HepG2 (cell line): ENCODE measurements at regions not wholly inside any gene's neighbourhood (a gene's known extent, or its start where the extent isn't known, plus 50 kb on each side); places are given as distances from the start of the nearest gene placed in this dataset.

Experiments
- ATAC-seq: fragments of 200-7000 bp; cut with Tn5 transposase; 3 replicates; pipeline ENCODE4 v1.9.1; 2020; ENCODE audit warnings: mild to moderate bottlenecking, moderate library complexity
- BruUV-seq: library from RNA; stranded (reverse); fragments of 400-500 nt; replicated peaks from 2 replicates; lab custom pipeline; 2021; lab: Mats Ljungman, UMichigan
- CTCF ChIA-PET: fragments of 300-600 bp; formaldehyde crosslinking; extraction: SDS; loops from one replicate; lab custom pipeline; 2021; ENCODE audit warnings: low total read pairs, inconsistent platforms, low intra/inter-chr PET ratio; lab: Yijun Ruan, JAX
- POLR2A ChIA-PET: fragments of 350-600 bp; sonication (Branson Sonifier 250); formaldehyde crosslinking; loops from one replicate; lab custom pipeline; 2020; ENCODE audit warnings: antibody characterized with exemption, inconsistent platforms; lab: Yijun Ruan, JAX
- DNase-seq: peaks from one replicate; pipeline ENCODE4 v3.0.0-alpha.2; 2015; ENCODE audit warnings: low spot score
- FAIRE-seq: peaks from 3 replicates; lab custom pipeline; 2011; peaks lifted over from hg19 to GRCh38; lab: Jason Lieb, UNC
- H2AFZ ChIP-seq: one replicate; pipeline ENCODE4 v1.6.1; 2011; ENCODE audit warnings: low read length, inconsistent platforms
- H3K27ac ChIP-seq: fragments of 300-600 bp; 3 replicates; pipeline ENCODE4 v1.8.0; 2011; ENCODE audit warnings: mixed run types, mild to moderate bottlenecking, mixed read lengths, low read length, inconsistent platforms; ENCODE audit not compliant: insufficient read depth; ENCODE audit errors: extremely low read length
- H3K27me3 ChIP-seq, 2 experiments: fragments of 200-600 bp in 1 of 2; 2 replicates in 1 of 2; 3 replicates in 1 of 2; pipeline versions ENCODE4 v1.6.0 to v1.8.0; 2011; ENCODE audit warnings: low read length in 2 of 2, mild to moderate bottlenecking in 2 of 2, moderate library complexity in 2 of 2, inconsistent platforms in 1 of 2; ENCODE audit not compliant: insufficient read depth in 2 of 2, control insufficient read depth in 1 of 2
- H3K36me3 ChIP-seq, 2 experiments: fragments of 200-600 bp in 1 of 2; replicated peaks in 1 of 2; 2 replicates in 1 of 2; 3 replicates in 1 of 2; pipeline versions ENCODE4 v1.5.1 to v1.8.0; 2011; ENCODE audit warnings: low read length in 2 of 2, inconsistent platforms in 1 of 2; ENCODE audit not compliant: insufficient read depth in 2 of 2, control insufficient read depth in 1 of 2
- H3K4me1 ChIP-seq: 2 replicates; pipeline ENCODE4 v1.5.1; 2012; ENCODE audit warnings: low read length, inconsistent platforms; ENCODE audit not compliant: insufficient read depth
- H3K4me2 ChIP-seq: 2 replicates; pipeline ENCODE4 v1.6.0; 2011; ENCODE audit warnings: low read depth, low read length, inconsistent platforms
- H3K4me3 ChIP-seq, 3 experiments: fragments of 200-600 bp in 1 of 3; sonication (generic), shearing (Covaris generic) in 1 of 3; replicated peaks in 1 of 3; 2 replicates each; pipeline ENCODE4 v1.5.1; 2011 to 2016; ENCODE audit warnings: low read length in 3 of 3, inconsistent platforms in 2 of 3, low read depth in 2 of 3, mild to moderate bottlenecking in 2 of 3, control low read depth in 1 of 3, mixed read lengths in 1 of 3; ENCODE audit not compliant: insufficient read depth in 1 of 3
- H3K79me2 ChIP-seq: one replicate; pipeline ENCODE4 v1.6.1; 2011; ENCODE audit warnings: low read length, inconsistent platforms; ENCODE audit not compliant: insufficient read depth
- H3K9ac ChIP-seq: 2 replicates; pipeline ENCODE4 v1.6.0; 2011; ENCODE audit warnings: mild to moderate bottlenecking, low read depth, low read length, inconsistent platforms; ENCODE audit not compliant: insufficient read depth
- H3K9me3 ChIP-seq: 2 replicates; pipeline ENCODE4 v1.5.1; 2012; ENCODE audit warnings: mild to moderate bottlenecking, low read length
- H4K20me1 ChIP-seq: 2 replicates; pipeline ENCODE4 v1.6.0; 2011; ENCODE audit warnings: inconsistent platforms, mild to moderate bottlenecking, low read length, moderate library complexity; ENCODE audit not compliant: insufficient read depth
- ATF1 ChIP-seq: IDR thresholded peaks from 2 replicates; pipeline ENCODE4 v1.6.1; 2016; ENCODE audit warnings: mild to moderate bottlenecking, control low read depth
- ATRX ChIP-seq: sonication (generic); formaldehyde crosslinking; IDR thresholded peaks from 2 replicates; pipeline ENCODE4 v1.4.0; 2020; ENCODE audit warnings: missing genetic modification reagents, borderline replicate concordance
- DR1 ChIP-seq: sonication (generic); formaldehyde crosslinking; IDR thresholded peaks from 2 replicates; pipeline ENCODE4 v1.8.0; 2021; ENCODE audit warnings: mild to moderate bottlenecking, missing genetic modification reagents, inconsistent platforms
- FOSL2 ChIP-seq: sonication (generic); formaldehyde crosslinking; IDR thresholded peaks from 2 replicates; pipeline ENCODE4 v1.4.0; 2020; ENCODE audit warnings: missing genetic modification reagents
- HNRNPUL1 ChIP-seq: fragments of 200-400 bp; formaldehyde crosslinking; IDR thresholded peaks from 2 replicates; pipeline ENCODE4 v1.6.1; 2017; ENCODE audit warnings: low read depth, mild to moderate bottlenecking, low read length, moderate library complexity
- MBD4 ChIP-seq: IDR thresholded peaks from 2 replicates; pipeline ENCODE4 v1.6.1; 2012; ENCODE audit warnings: low read length, inconsistent platforms, borderline replicate concordance
- RCOR2 ChIP-seq: IDR thresholded peaks from 2 replicates; pipeline ENCODE4 v1.6.1; 2016; ENCODE audit warnings: missing biosample characterization, missing genetic modification reagents
- ZBTB3 ChIP-seq: sonication (generic); formaldehyde crosslinking; IDR thresholded peaks from 2 replicates; pipeline ENCODE4 v1.4.0; 2020; ENCODE audit warnings: low read depth, mild to moderate bottlenecking, moderate library complexity, missing genetic modification reagents, borderline replicate concordance
- ZNF207 ChIP-seq: fragments of 450-650 bp; IDR thresholded peaks from 2 replicates; pipeline ENCODE4 v1.6.1; 2016; ENCODE audit warnings: antibody characterized with exemption, borderline replicate concordance
- ZNF557 ChIP-seq: sonication (generic); formaldehyde crosslinking; IDR thresholded peaks from 2 replicates; pipeline ENCODE4 v1.4.0; 2020; ENCODE audit warnings: missing genetic modification reagents
- ZNF558 ChIP-seq: sonication (generic); formaldehyde crosslinking; IDR thresholded peaks from 2 replicates; pipeline ENCODE4 v1.9.0; 2022; ENCODE audit warnings: mild to moderate bottlenecking, missing genetic modification reagents, borderline replicate concordance
- ZNF776 ChIP-seq: sonication (generic); formaldehyde crosslinking; IDR thresholded peaks from 2 replicates; pipeline ENCODE4 v1.4.0; 2020; ENCODE audit warnings: mild to moderate bottlenecking, missing genetic modification reagents
- ZNF891 ChIP-seq: sonication (generic); formaldehyde crosslinking; IDR thresholded peaks from 2 replicates; pipeline ENCODE4 v1.5.0; 2020; ENCODE audit warnings: mild to moderate bottlenecking, missing genetic modification reagents
- ZSCAN31 ChIP-seq: sonication (generic); formaldehyde crosslinking; IDR thresholded peaks from 2 replicates; pipeline ENCODE4 v1.5.0; 2020; ENCODE audit warnings: low read depth, mild to moderate bottlenecking, missing genetic modification reagents
- WGBS: methylation state at CpG from one replicate; pipeline ENCODE4 v1.1.6; 2017; ENCODE audit warnings: low lambda C conversion rate; 5-methylcytosine and 5-hydroxymethylcytosine counted together
- in situ Hi-C: cut with HindIII; loops from 2 replicates; pipeline ENCODE4 v1.10.0; 2017; ENCODE audit warnings: low pct_unique_long_range_greater_than_20kb; ENCODE audit not compliant: extremely low pct_ligation_motif_present
- intact Hi-C: fragments of 100-400 bp; cut with micrococcal nuclease; formaldehyde crosslinking; loops from one replicate; pipeline ENCODE4 v1.10.0; 2022; ENCODE audit not compliant: unreplicated experiment
- TF ChIP-seq, protein P1 (sequence below): sonication (generic); formaldehyde crosslinking; IDR thresholded peaks from 2 replicates; pipeline ENCODE4 v1.4.0; 2020; ENCODE audit warnings: missing genetic modification reagents, borderline replicate concordance
- TF ChIP-seq, protein P2 (sequence below): sonication (generic); formaldehyde crosslinking; IDR thresholded peaks from 2 replicates; pipeline ENCODE4 v1.8.0; 2022; ENCODE audit warnings: missing genetic modification reagents, mild to moderate bottlenecking, borderline replicate concordance
- TF ChIP-seq, protein P3 (sequence below): sonication (generic); formaldehyde crosslinking; IDR thresholded peaks from 2 replicates; pipeline ENCODE4 v1.4.0; 2020; ENCODE audit warnings: missing genetic modification reagents
- TF ChIP-seq, protein P4 (sequence below): fragments of 450-650 bp; IDR thresholded peaks from 2 replicates; pipeline ENCODE4 v1.6.1; 2016

DNA sequence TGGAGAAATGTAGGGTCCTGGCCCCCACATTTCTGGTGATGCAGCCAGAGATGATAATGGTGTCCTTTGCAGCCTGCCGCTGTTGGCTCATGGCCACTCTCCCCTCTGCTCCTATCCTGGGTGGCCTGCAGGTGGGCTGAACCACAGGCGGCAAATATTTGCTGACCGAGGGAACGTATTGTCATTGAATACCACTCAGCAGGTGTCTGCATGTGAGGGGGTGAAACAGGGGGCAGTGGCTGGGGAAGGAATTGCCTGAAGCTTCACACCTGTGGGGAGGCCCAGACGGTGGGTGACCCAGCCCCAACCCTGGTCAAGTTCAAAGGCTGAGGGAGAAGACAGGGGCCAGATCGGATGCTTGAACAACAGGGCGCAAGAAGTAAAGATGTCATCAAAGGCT, 73.3 kb upstream of the WNT11 start:
- POLR2A ChIA-PET, result no interaction called here
- DNase-seq, result no peak
- FAIRE-seq, result no peak
- Histone ChIP-seq H3K9ac (no peak overlapping the region), H3K4me3 (no peak overlapping the region), H3K27me3 (peaks cover 2 to 75% of the 10 kb centered on the region in 2 experiments; a peak in 4 of 5 replicates), H3K9me3 (peaks cover 5% of the 10 kb centered on the region; the same call in 1 of the 2 replicates), H3K36me3 (no peaks in the 10 kb centered on the region), H3K4me1 (peaks cover 16% of the 10 kb centered on the region), H4K20me1 (no peaks in the 10 kb centered on the region), H3K27ac (no peak overlapping the region), H2AFZ (no peak overlapping the region), H3K79me2 (no peaks in the 10 kb centered on the region), H3K4me2 (no peak overlapping the region)
- 12% methylated on average over 7 of the region's 7 CpGs for WGBS
- ATAC-seq, result no peak
- TF ChIP-seq ZNF207 (no peak), MBD4 (no peak), ATRX (CRISPR knock-in tag) (no peak), DR1 (CRISPR knock-in tag) (no peak), ZNF557 (no peak), ZBTB3 (no peak), ZSCAN31 (CRISPR knock-in tag) (no peak), ZNF891 (no peak), RCOR2 (CRISPR knock-in tag) (no peak), ZNF558 (CRISPR knock-in tag) (no peak), FOSL2 (CRISPR knock-in tag) (no peak), ZNF776 (CRISPR knock-in tag) (no peak), ATF1 (CRISPR knock-in tag) (no peak), HNRNPUL1 (no peak)
- TF ChIP-seq, protein P1, sequence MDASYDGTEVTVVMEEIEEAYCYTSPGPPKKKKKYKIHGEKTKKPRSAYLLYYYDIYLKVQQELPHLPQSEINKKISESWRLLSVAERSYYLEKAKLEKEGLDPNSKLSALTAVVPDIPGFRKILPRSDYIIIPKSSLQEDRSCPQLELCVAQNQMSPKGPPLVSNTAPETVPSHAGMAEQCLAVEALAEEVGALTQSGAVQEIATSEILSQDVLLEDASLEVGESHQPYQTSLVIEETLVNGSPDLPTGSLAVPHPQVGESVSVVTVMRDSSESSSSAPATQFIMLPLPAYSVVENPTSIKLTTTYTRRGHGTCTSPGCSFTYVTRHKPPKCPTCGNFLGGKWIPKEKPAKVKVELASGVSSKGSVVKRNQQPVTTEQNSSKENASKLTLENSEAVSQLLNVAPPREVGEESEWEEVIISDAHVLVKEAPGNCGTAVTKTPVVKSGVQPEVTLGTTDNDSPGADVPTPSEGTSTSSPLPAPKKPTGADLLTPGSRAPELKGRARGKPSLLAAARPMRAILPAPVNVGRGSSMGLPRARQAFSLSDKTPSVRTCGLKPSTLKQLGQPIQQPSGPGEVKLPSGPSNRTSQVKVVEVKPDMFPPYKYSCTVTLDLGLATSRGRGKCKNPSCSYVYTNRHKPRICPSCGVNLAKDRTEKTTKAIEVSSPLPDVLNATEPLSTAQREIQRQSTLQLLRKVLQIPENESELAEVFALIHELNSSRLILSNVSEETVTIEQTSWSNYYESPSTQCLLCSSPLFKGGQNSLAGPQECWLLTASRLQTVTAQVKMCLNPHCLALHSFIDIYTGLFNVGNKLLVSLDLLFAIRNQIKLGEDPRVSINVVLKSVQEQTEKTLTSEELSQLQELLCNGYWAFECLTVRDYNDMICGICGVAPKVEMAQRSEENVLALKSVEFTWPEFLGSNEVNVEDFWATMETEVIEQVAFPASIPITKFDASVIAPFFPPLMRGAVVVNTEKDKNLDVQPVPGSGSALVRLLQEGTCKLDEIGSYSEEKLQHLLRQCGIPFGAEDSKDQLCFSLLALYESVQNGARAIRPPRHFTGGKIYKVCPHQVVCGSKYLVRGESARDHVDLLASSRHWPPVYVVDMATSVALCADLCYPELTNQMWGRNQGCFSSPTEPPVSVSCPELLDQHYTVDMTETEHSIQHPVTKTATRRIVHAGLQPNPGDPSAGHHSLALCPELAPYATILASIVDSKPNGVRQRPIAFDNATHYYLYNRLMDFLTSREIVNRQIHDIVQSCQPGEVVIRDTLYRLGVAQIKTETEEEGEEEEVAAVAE, result no peak
- TF ChIP-seq, protein P2, sequence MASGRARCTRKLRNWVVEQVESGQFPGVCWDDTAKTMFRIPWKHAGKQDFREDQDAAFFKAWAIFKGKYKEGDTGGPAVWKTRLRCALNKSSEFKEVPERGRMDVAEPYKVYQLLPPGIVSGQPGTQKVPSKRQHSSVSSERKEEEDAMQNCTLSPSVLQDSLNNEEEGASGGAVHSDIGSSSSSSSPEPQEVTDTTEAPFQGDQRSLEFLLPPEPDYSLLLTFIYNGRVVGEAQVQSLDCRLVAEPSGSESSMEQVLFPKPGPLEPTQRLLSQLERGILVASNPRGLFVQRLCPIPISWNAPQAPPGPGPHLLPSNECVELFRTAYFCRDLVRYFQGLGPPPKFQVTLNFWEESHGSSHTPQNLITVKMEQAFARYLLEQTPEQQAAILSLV, result no peak
- TF ChIP-seq, protein P3, sequence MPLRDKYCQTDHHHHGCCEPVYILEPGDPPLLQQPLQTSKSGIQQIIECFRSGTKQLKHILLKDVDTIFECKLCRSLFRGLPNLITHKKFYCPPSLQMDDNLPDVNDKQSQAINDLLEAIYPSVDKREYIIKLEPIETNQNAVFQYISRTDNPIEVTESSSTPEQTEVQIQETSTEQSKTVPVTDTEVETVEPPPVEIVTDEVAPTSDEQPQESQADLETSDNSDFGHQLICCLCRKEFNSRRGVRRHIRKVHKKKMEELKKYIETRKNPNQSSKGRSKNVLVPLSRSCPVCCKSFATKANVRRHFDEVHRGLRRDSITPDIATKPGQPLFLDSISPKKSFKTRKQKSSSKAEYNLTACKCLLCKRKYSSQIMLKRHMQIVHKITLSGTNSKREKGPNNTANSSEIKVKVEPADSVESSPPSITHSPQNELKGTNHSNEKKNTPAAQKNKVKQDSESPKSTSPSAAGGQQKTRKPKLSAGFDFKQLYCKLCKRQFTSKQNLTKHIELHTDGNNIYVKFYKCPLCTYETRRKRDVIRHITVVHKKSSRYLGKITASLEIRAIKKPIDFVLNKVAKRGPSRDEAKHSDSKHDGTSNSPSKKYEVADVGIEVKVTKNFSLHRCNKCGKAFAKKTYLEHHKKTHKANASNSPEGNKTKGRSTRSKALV, result no peak
- TF ChIP-seq, protein P4, sequence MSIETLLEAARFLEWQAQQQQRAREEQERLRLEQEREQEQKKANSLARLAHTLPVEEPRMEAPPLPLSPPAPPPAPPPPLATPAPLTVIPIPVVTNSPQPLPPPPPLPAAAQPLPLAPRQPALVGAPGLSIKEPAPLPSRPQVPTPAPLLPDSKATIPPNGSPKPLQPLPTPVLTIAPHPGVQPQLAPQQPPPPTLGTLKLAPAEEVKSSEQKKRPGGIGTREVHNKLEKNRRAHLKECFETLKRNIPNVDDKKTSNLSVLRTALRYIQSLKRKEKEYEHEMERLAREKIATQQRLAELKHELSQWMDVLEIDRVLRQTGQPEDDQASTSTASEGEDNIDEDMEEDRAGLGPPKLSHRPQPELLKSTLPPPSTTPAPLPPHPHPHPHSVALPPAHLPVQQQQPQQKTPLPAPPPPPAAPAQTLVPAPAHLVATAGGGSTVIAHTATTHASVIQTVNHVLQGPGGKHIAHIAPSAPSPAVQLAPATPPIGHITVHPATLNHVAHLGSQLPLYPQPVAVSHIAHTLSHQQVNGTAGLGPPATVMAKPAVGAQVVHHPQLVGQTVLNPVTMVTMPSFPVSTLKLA, result no peak
- in situ Hi-C loops, result no loop called here
- intact Hi-C loops, result no loop called here
- no TSS peak for BruUV-seq
- CTCF ChIA-PET, result no interaction called here
